ENCODE measurements at regions not wholly inside any gene's neighbourhood (a gene's known extent, or its start where the extent isn't known, plus 50 kb on each side); places are given as distances from the start of the nearest gene placed in this dataset.

GRCh38 chr12:77601069-77601468 lies 229.6 kb upstream of the NAV3 start:
- Histone ChIP-seq H3K36me3 (ENCODE audit: insufficient read depth, low read length) (no peaks in the 10 kb centered on the region), H3K27me3 (ENCODE audit: insufficient read depth, low read length) (no peaks in the 10 kb centered on the region), H3K4me1 (ENCODE audit: insufficient read depth, low read length) (no peaks in the 10 kb centered on the region), H2AFZ (ENCODE audit: low read depth, low read length) (no peak overlapping the region), H3K27ac (ENCODE audit: low read depth, low read length) (no peak overlapping the region), H3K9me3 (ENCODE audit: insufficient read depth, low read depth, low read length) (no peaks in the 10 kb centered on the region), H3K4me2 (ENCODE audit: low read length) (no peak overlapping the region), H3K4me3 (ENCODE audit: insufficient read depth, low read depth, low read length) (no peak overlapping the region), H3K9ac (ENCODE audit: low read length) (no peak overlapping the region), H3K79me2 (ENCODE audit: insufficient read depth, low read length) (no peaks in the 10 kb centered on the region), H4K20me1 (ENCODE audit: insufficient read depth, low read length) (no peaks in the 10 kb centered on the region)
- TF ChIP-seq CTCF (IDR thresholded peaks at IDR 0.05; ENCODE audit: insufficient read depth, low read depth, low read length) (no peak), EZH2 (IDR thresholded peaks at IDR 0.05; ENCODE audit: insufficient read depth, low read length) (no peak)
- H3K4me3 Mint-ChIP-seq (ENCODE audit: unreplicated experiment): no peak overlapping the region
- no peak for DNase-seq (ENCODE audit: low read depth)
- peaks cover 3% of the 10 kb centered on the region for H3K4me1 Mint-ChIP-seq (ENCODE audit: low read depth, unreplicated experiment)
- FAIRE-seq: no peak
- H3K36me3 Mint-ChIP-seq (ENCODE audit: low read depth, unreplicated experiment): no peaks in the 10 kb centered on the region
- no peaks in the 10 kb centered on the region for H3K9me3 Mint-ChIP-seq (ENCODE audit: unreplicated experiment)
- no peak overlapping the region for H3K27ac Mint-ChIP-seq (ENCODE audit: unreplicated experiment)
- no peaks in the 10 kb centered on the region for H3K27me3 Mint-ChIP-seq (ENCODE audit: low read depth, unreplicated experiment)

- Histone ChIP-seq H3K4me2 (ENCODE audit: low read length) (no peak overlapping the region), H3K4me3 (ENCODE audit: insufficient read depth, low read depth, low read length) (no peak overlapping the region), H3K9me3 (ENCODE audit: insufficient read depth, low read depth, low read length) (no peaks in the 10 kb centered on the region), H3K79me2 (ENCODE audit: insufficient read depth, low read length) (no peaks in the 10 kb centered on the region), H3K36me3 (ENCODE audit: insufficient read depth, low read length) (no peaks in the 10 kb centered on the region), H4K20me1 (ENCODE audit: insufficient read depth, low read length) (no peaks in the 10 kb centered on the region), H3K4me1 (ENCODE audit: insufficient read depth, low read length) (no peaks in the 10 kb centered on the region), H2AFZ (ENCODE audit: low read depth, low read length) (no peak overlapping the region), H3K9ac (ENCODE audit: low read length) (no peak overlapping the region), H3K27me3 (ENCODE audit: insufficient read depth, low read length) (no peaks in the 10 kb centered on the region), H3K27ac (ENCODE audit: low read depth, low read length) (no peak overlapping the region)
- Mint-ChIP-seq H3K27me3 (ENCODE audit: low read depth, unreplicated experiment) (no peaks in the 10 kb centered on the region), H3K27ac (ENCODE audit: unreplicated experiment) (no peak overlapping the region), H3K4me1 (ENCODE audit: low read depth, unreplicated experiment) (peaks cover 3% of the 10 kb centered on the region), H3K9me3 (ENCODE audit: unreplicated experiment) (no peaks in the 10 kb centered on the region), H3K4me3 (ENCODE audit: unreplicated experiment) (no peak overlapping the region), H3K36me3 (ENCODE audit: low read depth, unreplicated experiment) (no peaks in the 10 kb centered on the region)
- FAIRE-seq (no peak), DNase-seq (ENCODE audit: low read depth) (no peak)
- TF ChIP-seq CTCF (IDR thresholded peaks at IDR 0.05; ENCODE audit: insufficient read depth, low read depth, low read length): no peak
- TF ChIP-seq EZH2 (IDR thresholded peaks at IDR 0.05; ENCODE audit: insufficient read depth, low read length): no peak
These were observed 230.2 kb upstream of the NAV3 start for GRCh38 chr12:77600468-77600843.

- H3K27me3 ChIP-seq (ENCODE audit: insufficient read depth, low read length): no peaks in the 10 kb centered on the region
- no peak overlapping the region for H2AFZ ChIP-seq (ENCODE audit: low read depth, low read length)
- H3K36me3 ChIP-seq (ENCODE audit: insufficient read depth, low read length): no peaks in the 10 kb centered on the region
- no peak overlapping the region for H3K9ac ChIP-seq (ENCODE audit: low read length)
- Mint-ChIP-seq H3K4me1 (ENCODE audit: low read depth, unreplicated experiment) (peaks cover 3% of the 10 kb centered on the region), H3K36me3 (ENCODE audit: low read depth, unreplicated experiment) (no peaks in the 10 kb centered on the region), H3K4me3 (ENCODE audit: unreplicated experiment) (no peak overlapping the region), H3K9me3 (ENCODE audit: unreplicated experiment) (no peaks in the 10 kb centered on the region), H3K27ac (ENCODE audit: unreplicated experiment) (no peak overlapping the region), H3K27me3 (ENCODE audit: low read depth, unreplicated experiment) (no peaks in the 10 kb centered on the region)
- no peak overlapping the region for H3K27ac ChIP-seq (ENCODE audit: low read depth, low read length)
- H3K79me2 ChIP-seq (ENCODE audit: insufficient read depth, low read length): no peaks in the 10 kb centered on the region
- H3K4me1 ChIP-seq (ENCODE audit: insufficient read depth, low read length): no peaks in the 10 kb centered on the region
- TF ChIP-seq CTCF (IDR thresholded peaks at IDR 0.05; ENCODE audit: insufficient read depth, low read depth, low read length): no peak
- H3K4me2 ChIP-seq (ENCODE audit: low read length): no peak overlapping the region
- DNase-seq (ENCODE audit: low read depth) (no peak), FAIRE-seq (no peak)
- H3K9me3 ChIP-seq (ENCODE audit: insufficient read depth, low read depth, low read length): no peaks in the 10 kb centered on the region
- H4K20me1 ChIP-seq (ENCODE audit: insufficient read depth, low read length): no peaks in the 10 kb centered on the region
- no peak overlapping the region for H3K4me3 ChIP-seq (ENCODE audit: insufficient read depth, low read depth, low read length)
These were observed 230.8 kb upstream of the NAV3 start for GRCh38 chr12:77599782-77600467.

All from astrocyte (in vitro differentiated cells and primary cell).